ENCODE measurements at regions not wholly inside any gene's neighbourhood (a gene's known extent, or its start where the extent isn't known, plus 50 kb on each side); places are given as distances from the start of the nearest gene placed in this dataset.

DNA sequence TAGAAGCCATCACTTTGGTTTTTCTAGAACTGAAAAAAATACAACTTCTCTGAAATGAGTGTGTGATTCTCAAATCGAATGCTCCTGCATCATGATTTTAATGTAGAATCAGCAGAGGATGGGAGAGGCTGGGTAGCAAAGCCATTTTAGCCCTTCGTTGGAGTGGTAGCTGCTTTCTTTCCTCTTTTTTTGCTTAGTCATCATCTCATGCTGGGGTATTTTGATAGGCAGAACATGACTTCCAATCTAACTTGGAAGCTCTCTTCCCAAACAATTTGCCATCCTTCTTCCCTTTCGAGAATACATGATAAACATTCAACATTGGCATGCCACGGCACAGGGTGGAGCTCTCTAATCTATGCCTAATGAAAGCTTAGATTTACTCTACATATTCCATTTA is 311.2 kb upstream of the LRATD1 start (continued):
- TF ChIP-seq STAT1 (IDR thresholded peaks at IDR 0.05; ENCODE audit: unreplicated experiment) (no peak), CREB1 (CRISPR knock-in tag; IDR thresholded peaks at IDR 0.05; ENCODE audit: low read depth) (no peak), JUNB (IDR thresholded peaks at IDR 0.05; ENCODE audit: unreplicated experiment) (no peak), EZH2phosphoT487 (IDR thresholded peaks at IDR 0.05; ENCODE audit: unreplicated experiment) (no peak), ZNF114 (CRISPR knock-in tag; IDR thresholded peaks at IDR 0.05) (no peak), POLR2AphosphoS5 (IDR thresholded peaks at IDR 0.05; ENCODE audit: low read depth) (no peak)
- TF ChIP-seq, protein P1, sequence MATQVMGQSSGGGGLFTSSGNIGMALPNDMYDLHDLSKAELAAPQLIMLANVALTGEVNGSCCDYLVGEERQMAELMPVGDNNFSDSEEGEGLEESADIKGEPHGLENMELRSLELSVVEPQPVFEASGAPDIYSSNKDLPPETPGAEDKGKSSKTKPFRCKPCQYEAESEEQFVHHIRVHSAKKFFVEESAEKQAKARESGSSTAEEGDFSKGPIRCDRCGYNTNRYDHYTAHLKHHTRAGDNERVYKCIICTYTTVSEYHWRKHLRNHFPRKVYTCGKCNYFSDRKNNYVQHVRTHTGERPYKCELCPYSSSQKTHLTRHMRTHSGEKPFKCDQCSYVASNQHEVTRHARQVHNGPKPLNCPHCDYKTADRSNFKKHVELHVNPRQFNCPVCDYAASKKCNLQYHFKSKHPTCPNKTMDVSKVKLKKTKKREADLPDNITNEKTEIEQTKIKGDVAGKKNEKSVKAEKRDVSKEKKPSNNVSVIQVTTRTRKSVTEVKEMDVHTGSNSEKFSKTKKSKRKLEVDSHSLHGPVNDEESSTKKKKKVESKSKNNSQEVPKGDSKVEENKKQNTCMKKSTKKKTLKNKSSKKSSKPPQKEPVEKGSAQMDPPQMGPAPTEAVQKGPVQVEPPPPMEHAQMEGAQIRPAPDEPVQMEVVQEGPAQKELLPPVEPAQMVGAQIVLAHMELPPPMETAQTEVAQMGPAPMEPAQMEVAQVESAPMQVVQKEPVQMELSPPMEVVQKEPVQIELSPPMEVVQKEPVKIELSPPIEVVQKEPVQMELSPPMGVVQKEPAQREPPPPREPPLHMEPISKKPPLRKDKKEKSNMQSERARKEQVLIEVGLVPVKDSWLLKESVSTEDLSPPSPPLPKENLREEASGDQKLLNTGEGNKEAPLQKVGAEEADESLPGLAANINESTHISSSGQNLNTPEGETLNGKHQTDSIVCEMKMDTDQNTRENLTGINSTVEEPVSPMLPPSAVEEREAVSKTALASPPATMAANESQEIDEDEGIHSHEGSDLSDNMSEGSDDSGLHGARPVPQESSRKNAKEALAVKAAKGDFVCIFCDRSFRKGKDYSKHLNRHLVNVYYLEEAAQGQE (IDR thresholded peaks at IDR 0.05; ENCODE audit: unreplicated experiment): no peak

DNA sequence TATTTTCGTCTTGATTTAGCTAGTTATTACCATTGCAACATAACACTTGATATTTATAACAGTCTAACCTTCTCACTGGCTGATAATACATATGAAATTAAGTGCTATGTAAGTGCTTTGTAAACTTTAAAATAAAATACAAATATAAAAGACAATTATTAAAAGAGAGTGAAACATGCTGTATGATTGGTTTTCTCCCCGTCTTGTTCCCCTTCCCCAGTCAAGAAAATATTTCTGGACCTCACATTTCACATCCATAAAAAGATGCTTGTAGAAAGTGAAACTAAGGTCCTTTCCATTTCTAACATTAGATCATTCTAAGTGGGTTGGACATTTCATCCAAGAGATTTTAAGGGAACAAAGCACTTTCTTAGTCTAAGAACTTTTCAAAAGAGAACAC is 310.2 kb upstream of the LRATD1 start:
- Histone ChIP-seq H3K9me2 (ENCODE audit: insufficient read depth) (peaks cover 9% of the 10 kb centered on the region; the same call in 1 of the 2 replicates), H3K4me1 (ENCODE audit: insufficient read depth) (no peaks in the 10 kb centered on the region), H4K20me1 (replicated peaks; ENCODE audit: insufficient read depth) (no peaks in the 10 kb centered on the region), H3F3A (replicated peaks; ENCODE audit: low read depth) (no peaks in the 10 kb centered on the region), H3K27me3 (ENCODE audit: insufficient read depth) (no peaks in the 10 kb centered on the region), H3K4me2 (no peak overlapping the region), H2AFZ (no peak overlapping the region), H3K27ac (ENCODE audit: low read depth) (no peak overlapping the region), H3K79me2 (replicated peaks; ENCODE audit: insufficient read depth) (no peaks in the 10 kb centered on the region), H3K4me3 (no peak overlapping the region), H3K36me3 (ENCODE audit: insufficient read depth) (no peaks in the 10 kb centered on the region)
- ATAC-seq (no peak), DNase-seq (ENCODE audit: low spot score) (no peak)
- Mint-ChIP-seq H3K9me3 (no peaks in the 10 kb centered on the region), H3K27me3 (ENCODE audit: insufficient read depth, low read depth, poor library complexity) (no peaks in the 10 kb centered on the region), H3K27ac (no peak overlapping the region), H3K36me3 (ENCODE audit: low read depth) (no peaks in the 10 kb centered on the region), H3K4me3 (no peak overlapping the region), H3K4me1 (no peaks in the 10 kb centered on the region)
- TF ChIP-seq CREB1 (CRISPR knock-in tag; IDR thresholded peaks at IDR 0.05; ENCODE audit: low read depth) (no peak), EZH2phosphoT487 (IDR thresholded peaks at IDR 0.05; ENCODE audit: unreplicated experiment) (no peak), STAT1 (IDR thresholded peaks at IDR 0.05; ENCODE audit: unreplicated experiment) (no peak)
- TF ChIP-seq, protein P1 (IDR thresholded peaks at IDR 0.05; ENCODE audit: unreplicated experiment): no peak
- TF ChIP-seq, protein P2, sequence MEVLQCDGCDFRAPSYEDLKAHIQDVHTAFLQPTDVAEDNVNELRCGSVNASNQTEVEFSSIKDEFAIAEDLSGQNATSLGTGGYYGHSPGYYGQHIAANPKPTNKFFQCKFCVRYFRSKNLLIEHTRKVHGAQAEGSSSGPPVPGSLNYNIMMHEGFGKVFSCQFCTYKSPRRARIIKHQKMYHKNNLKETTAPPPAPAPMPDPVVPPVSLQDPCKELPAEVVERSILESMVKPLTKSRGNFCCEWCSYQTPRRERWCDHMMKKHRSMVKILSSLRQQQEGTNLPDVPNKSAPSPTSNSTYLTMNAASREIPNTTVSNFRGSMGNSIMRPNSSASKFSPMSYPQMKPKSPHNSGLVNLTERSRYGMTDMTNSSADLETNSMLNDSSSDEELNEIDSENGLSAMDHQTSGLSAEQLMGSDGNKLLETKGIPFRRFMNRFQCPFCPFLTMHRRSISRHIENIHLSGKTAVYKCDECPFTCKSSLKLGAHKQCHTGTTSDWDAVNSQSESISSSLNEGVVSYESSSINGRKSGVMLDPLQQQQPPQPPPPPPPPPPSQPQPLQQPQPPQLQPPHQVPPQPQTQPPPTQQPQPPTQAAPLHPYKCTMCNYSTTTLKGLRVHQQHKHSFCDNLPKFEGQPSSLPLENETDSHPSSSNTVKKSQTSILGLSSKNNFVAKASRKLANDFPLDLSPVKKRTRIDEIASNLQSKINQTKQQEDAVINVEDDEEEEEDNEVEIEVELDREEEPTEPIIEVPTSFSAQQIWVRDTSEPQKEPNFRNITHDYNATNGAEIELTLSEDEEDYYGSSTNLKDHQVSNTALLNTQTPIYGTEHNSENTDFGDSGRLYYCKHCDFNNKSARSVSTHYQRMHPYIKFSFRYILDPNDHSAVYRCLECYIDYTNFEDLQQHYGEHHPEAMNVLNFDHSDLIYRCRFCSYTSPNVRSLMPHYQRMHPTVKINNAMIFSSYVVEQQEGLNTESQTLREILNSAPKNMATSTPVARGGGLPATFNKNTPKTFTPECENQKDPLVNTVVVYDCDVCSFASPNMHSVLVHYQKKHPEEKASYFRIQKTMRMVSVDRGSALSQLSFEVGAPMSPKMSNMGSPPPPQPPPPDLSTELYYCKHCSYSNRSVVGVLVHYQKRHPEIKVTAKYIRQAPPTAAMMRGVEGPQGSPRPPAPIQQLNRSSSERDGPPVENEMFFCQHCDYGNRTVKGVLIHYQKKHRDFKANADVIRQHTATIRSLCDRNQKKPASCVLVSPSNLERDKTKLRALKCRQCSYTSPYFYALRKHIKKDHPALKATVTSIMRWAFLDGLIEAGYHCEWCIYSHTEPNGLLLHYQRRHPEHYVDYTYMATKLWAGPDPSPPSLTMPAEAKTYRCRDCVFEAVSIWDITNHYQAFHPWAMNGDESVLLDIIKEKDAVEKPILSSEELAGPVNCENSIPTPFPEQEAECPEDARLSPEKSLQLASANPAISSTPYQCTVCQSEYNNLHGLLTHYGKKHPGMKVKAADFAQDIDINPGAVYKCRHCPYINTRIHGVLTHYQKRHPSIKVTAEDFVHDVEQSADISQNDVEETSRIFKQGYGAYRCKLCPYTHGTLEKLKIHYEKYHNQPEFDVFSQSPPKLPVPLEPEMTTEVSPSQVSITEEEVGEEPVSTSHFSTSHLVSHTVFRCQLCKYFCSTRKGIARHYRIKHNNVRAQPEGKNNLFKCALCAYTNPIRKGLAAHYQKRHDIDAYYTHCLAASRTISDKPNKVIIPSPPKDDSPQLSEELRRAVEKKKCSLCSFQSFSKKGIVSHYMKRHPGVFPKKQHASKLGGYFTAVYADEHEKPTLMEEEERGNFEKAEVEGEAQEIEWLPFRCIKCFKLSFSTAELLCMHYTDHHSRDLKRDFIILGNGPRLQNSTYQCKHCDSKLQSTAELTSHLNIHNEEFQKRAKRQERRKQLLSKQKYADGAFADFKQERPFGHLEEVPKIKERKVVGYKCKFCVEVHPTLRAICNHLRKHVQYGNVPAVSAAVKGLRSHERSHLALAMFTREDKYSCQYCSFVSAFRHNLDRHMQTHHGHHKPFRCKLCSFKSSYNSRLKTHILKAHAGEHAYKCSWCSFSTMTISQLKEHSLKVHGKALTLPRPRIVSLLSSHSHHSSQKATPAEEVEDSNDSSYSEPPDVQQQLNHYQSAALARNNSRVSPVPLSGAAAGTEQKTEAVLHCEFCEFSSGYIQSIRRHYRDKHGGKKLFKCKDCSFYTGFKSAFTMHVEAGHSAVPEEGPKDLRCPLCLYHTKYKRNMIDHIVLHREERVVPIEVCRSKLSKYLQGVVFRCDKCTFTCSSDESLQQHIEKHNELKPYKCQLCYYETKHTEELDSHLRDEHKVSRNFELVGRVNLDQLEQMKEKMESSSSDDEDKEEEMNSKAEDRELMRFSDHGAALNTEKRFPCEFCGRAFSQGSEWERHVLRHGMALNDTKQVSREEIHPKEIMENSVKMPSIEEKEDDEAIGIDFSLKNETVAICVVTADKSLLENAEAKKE (CRISPR knock-in tag; IDR thresholded peaks at IDR 0.05): no peak
